ENCODE measurements at regions not wholly inside any gene's neighbourhood (a gene's known extent, or its start where the extent isn't known, plus 50 kb on each side); places are given as distances from the start of the nearest gene placed in this dataset.
"Not testable (repeated sequence)": the region's sequence is repeated elsewhere in the genome, so short reads cannot be mapped to it uniquely, and the experiment has no call there.

DNA sequence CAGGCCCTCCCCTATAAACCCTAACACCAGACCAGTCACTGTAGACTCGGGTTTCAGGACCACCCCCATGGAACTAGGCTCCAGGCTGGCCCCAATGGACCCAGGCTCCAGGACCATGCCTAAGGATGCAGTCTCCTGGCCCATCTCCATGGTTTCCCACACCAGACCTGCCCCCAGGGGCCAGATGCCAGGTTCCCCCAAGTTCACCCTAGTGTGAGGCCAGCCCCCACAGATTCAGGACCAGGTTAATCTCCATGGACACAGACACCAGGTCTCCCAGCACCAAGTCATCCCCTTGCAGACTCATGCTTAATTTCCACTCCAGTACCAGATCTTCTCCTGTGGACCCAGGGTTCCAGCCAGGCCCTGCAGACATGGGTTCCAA lies 103.8 kb upstream of the LANCL2 start:
- DNase-seq (ENCODE audit: extremely low spot score) = no peak
- WGBS = 76% methylated on average over 1 of the region's 1 CpG
- no peak overlapping the region for H3K27ac ChIP-seq (ENCODE audit: low read depth)
- H3K4me1 ChIP-seq (ENCODE audit: insufficient read depth) = no peaks in the 10 kb centered on the region
- no peak overlapping the region for H3K4me3 ChIP-seq (ENCODE audit: low read depth, low read length)
- H3K36me3 ChIP-seq (ENCODE audit: insufficient read depth) = no peaks in the 10 kb centered on the region

GRCh38 chr7:55265328-55265727 lies 99.8 kb upstream of the LANCL2 start:
- H3K4me1 ChIP-seq (ENCODE audit: insufficient read depth); H3K36me3 ChIP-seq (ENCODE audit: insufficient read depth); H3K27ac ChIP-seq (ENCODE audit: low read depth); H3K4me3 ChIP-seq (ENCODE audit: low read depth, low read length); DNase-seq (ENCODE audit: extremely low spot score): not testable (repeated sequence)
- WGBS = 92% methylated on average over 8 of the region's 8 CpGs

DNA sequence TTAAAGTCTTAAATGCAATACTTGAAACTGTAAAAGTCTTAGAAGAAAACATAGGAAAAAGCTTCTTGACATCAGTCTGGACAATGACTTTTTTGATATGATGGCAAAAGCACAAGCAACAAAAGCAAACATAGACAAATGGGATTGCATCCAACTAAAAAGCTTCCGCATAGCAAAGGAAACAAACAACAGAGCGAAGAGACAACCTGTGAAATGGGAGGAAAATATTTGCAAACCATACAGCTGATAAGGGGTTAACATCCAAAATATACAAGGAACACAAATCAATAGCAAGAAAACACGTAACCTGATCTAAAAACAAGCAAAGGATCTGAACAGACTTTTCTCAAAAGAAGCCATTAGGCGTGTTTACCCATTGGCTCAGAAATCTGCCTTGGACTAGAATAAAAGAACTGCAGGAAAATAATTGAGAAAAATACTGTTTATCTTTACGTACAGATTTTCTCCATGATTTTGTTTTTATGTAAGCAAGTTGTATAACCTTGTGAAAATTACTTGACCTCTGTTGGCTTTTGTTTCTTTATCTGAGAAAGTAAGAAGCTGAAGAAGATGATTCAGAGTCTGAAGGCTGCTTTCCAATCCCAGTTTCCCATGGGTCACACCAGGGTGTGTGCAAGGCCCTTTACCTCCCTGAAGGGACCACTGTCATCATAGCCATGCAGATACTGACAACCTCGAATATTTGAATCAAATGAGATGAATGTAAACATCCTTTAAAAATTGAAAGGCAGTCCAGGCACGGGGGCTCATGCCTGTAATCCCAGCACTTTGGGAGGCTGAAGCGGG lies 99.1 kb upstream of the LANCL2 start:
- Histone ChIP-seq H3K27ac (ENCODE audit: low read depth) (no peak overlapping the region), H3K4me1 (ENCODE audit: insufficient read depth) (no peaks in the 10 kb centered on the region), H3K36me3 (ENCODE audit: insufficient read depth) (no peaks in the 10 kb centered on the region), H3K4me3 (ENCODE audit: low read depth, low read length) (no peak overlapping the region)
- WGBS = 59% methylated on average over 8 of the region's 8 CpGs
- DNase-seq (ENCODE audit: extremely low spot score) = no peak

GRCh38 chr7:55271069-55271626 lies 94.0 kb upstream of the LANCL2 start:
- H3K4me1 ChIP-seq (ENCODE audit: insufficient read depth) = no peaks in the 10 kb centered on the region
- no peak overlapping the region for H3K4me3 ChIP-seq (ENCODE audit: low read depth, low read length)
- H3K36me3 ChIP-seq (ENCODE audit: insufficient read depth) = no peaks in the 10 kb centered on the region
- WGBS = 69% methylated on average over 8 of the region's 8 CpGs
- no peak overlapping the region for H3K27ac ChIP-seq (ENCODE audit: low read depth)
- DNase-seq (ENCODE audit: extremely low spot score) = no peak

- no peak overlapping the region for H3K4me3 ChIP-seq (ENCODE audit: low read depth, low read length)
- H3K27ac ChIP-seq (ENCODE audit: low read depth) = no peak overlapping the region
- WGBS = 73% methylated on average over 7 of the region's 7 CpGs
- no peaks in the 10 kb centered on the region for H3K36me3 ChIP-seq (ENCODE audit: insufficient read depth)
- no peaks in the 10 kb centered on the region for H3K4me1 ChIP-seq (ENCODE audit: insufficient read depth)
- DNase-seq (ENCODE audit: extremely low spot score) = no peak
Observed at GRCh38 chr7:55271661-55272060, 93.5 kb upstream of the LANCL2 start.

DNA sequence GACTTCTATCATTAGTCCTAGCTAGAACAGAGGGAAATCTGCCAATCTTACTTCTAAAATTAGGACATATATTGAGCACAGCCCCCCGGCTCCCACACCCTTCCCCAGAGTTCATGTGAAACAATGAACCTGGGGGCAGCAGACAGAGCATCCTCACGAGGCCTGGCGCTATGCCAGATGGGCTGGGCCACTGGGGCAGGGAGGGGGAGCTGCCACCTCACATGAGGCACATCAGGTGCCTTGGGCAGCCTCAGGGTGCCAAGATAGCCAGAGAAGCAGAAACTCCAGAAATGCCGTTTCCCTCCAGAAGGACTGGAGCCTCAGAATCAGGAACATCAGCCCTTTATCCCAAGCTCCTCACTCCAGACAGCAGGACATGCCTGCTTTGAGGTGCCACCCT lies 92.8 kb upstream of the LANCL2 start:
- Histone ChIP-seq H3K36me3 (ENCODE audit: insufficient read depth) (no peaks in the 10 kb centered on the region), H3K4me3 (ENCODE audit: low read depth, low read length) (no peak overlapping the region), H3K4me1 (ENCODE audit: insufficient read depth) (no peaks in the 10 kb centered on the region), H3K27ac (ENCODE audit: low read depth) (no peak overlapping the region)
- DNase-seq (ENCODE audit: extremely low spot score) = no peak
- 50% methylated on average over 4 of the region's 4 CpGs for WGBS

GRCh38 chr7:55273186-55273980 lies 91.8 kb upstream of the LANCL2 start:
- WGBS = 77% methylated on average over 14 of the region's 14 CpGs
- Histone ChIP-seq H3K4me1 (ENCODE audit: insufficient read depth) (no peaks in the 10 kb centered on the region), H3K36me3 (ENCODE audit: insufficient read depth) (no peaks in the 10 kb centered on the region), H3K27ac (ENCODE audit: low read depth) (no peak overlapping the region), H3K4me3 (ENCODE audit: low read depth, low read length) (no peak overlapping the region)
- DNase-seq (ENCODE audit: extremely low spot score) = no peak

DNA sequence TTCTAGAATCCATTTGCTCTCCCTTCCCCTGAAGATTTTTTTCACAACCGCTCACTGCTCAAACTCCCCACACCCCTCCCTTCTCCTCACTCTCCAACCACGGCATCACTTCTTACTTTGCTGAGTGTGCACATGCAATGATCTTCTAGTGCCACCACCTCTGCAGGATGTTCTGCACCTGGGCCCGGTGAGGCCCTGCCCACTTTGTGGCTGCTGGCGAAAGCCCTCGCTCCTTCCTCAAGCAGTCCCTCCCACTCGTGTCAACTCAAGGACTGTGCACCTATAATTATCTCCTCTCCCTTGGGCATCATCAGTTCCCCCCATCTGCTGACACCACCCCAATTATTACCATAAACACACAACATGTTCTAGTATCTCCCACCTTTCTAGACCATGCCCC lies 91.0 kb upstream of the LANCL2 start:
- Histone ChIP-seq H3K27ac (ENCODE audit: low read depth) (no peak overlapping the region), H3K4me1 (ENCODE audit: insufficient read depth) (no peaks in the 10 kb centered on the region), H3K36me3 (ENCODE audit: insufficient read depth) (no peaks in the 10 kb centered on the region), H3K4me3 (ENCODE audit: low read depth, low read length) (no peak overlapping the region)
- no peak for DNase-seq (ENCODE audit: extremely low spot score)
- WGBS = 78% methylated on average over 6 of the region's 6 CpGs

- Histone ChIP-seq H3K4me3 (ENCODE audit: low read depth, low read length) (no peak overlapping the region), H3K36me3 (ENCODE audit: insufficient read depth) (no peaks in the 10 kb centered on the region), H3K27ac (ENCODE audit: low read depth) (no peak overlapping the region), H3K4me1 (ENCODE audit: insufficient read depth) (no peaks in the 10 kb centered on the region)
- 72% methylated on average over 9 of the region's 9 CpGs for WGBS
- DNase-seq (ENCODE audit: extremely low spot score) = no peak
Observed at GRCh38 chr7:55275291-55276200, 89.6 kb upstream of the LANCL2 start.

- no peak for DNase-seq (ENCODE audit: extremely low spot score)
- no peak overlapping the region for H3K27ac ChIP-seq (ENCODE audit: low read depth)
- H3K4me3 ChIP-seq (ENCODE audit: low read depth, low read length) = no peak overlapping the region
- no peaks in the 10 kb centered on the region for H3K36me3 ChIP-seq (ENCODE audit: insufficient read depth)
- WGBS = 84% methylated on average over 9 of the region's 9 CpGs
- no peaks in the 10 kb centered on the region for H3K4me1 ChIP-seq (ENCODE audit: insufficient read depth)
Observed at GRCh38 chr7:55276572-55277295, 88.4 kb upstream of the LANCL2 start.

DNA sequence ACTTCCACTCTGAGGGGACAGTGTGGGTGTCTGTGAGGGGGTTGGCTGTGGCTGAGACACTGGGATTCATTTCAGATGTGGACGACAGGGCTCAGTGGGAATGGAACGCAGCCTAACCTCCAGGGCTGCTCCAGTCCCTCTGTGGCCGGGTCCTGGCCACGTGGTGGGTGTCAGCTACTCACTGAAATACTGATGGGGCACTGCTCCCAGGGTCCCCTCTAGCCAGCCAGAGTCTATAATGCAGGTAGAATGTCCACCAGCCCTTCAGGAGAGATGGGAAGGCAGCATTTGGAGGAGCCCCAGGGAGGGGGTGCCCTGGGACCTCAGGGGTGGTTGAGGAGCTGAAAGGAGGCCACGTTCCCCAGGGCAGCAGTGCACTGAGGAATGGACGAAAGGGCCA lies 87.2 kb upstream of the LANCL2 start:
- DNase-seq (ENCODE audit: extremely low spot score) = no peak
- no peaks in the 10 kb centered on the region for H3K36me3 ChIP-seq (ENCODE audit: insufficient read depth)
- no peaks in the 10 kb centered on the region for H3K4me1 ChIP-seq (ENCODE audit: insufficient read depth)
- H3K27ac ChIP-seq (ENCODE audit: low read depth) = no peak overlapping the region
- no peak overlapping the region for H3K4me3 ChIP-seq (ENCODE audit: low read depth, low read length)
- WGBS = 71% methylated on average over 6 of the region's 6 CpGs

DNA sequence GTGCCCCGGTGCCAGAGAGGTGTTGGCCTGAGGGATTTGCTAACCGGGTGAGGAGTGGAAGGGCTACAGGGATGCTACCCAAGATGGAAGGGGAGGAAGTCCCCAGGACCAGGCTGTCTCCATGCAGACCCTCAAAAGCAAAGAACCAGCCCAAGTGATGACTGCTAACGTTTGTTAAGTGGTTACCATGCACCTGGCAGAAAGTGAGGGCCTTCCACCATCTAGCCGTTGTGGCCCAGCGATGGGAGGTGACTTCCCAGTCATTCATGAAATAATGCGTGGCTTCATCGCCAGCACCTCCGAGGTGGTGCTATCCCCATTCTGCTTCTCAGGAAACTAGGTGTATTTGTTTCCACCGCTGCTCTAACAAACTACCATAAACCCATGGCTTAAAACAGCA lies 86.8 kb upstream of the LANCL2 start:
- DNase-seq (ENCODE audit: extremely low spot score) = no peak
- H3K4me1 ChIP-seq (ENCODE audit: insufficient read depth) = no peaks in the 10 kb centered on the region
- H3K36me3 ChIP-seq (ENCODE audit: insufficient read depth) = no peaks in the 10 kb centered on the region
- no peak overlapping the region for H3K27ac ChIP-seq (ENCODE audit: low read depth)
- H3K4me3 ChIP-seq (ENCODE audit: low read depth, low read length) = no peak overlapping the region
- 80% methylated on average over 9 of the region's 9 CpGs for WGBS

Measured in urinary bladder (tissue), 3 donors.